IMR-90 (cell line): ENCODE measurements at regions not wholly inside any gene's neighbourhood (a gene's known extent, or its start where the extent isn't known, plus 50 kb on each side); places are given as distances from the start of the nearest gene placed in this dataset.
A peak's percentile ranks its signal among the peaks of the same experiment; 100 is the strongest.

ENCODE experiments used
- ATAC-seq: fragments of 200-7000 bp; cut with Tn5 transposase; 2 replicates; pipeline ENCODE4 v1.9.1; 2020; ENCODE audit warnings: low read depth, mild to moderate bottlenecking, moderate library complexity
- BruUV-seq: library from RNA; stranded (reverse); fragments of 400-500 nt; replicated peaks from 2 replicates; lab custom pipeline; 2021; lab: Mats Ljungman, UMichigan
- CTCF ChIA-PET: fragments of 300-600 bp; formaldehyde crosslinking; extraction: SDS; loops from one replicate; lab custom pipeline; 2021; ENCODE audit warnings: antibody characterized with exemption; lab: Yijun Ruan, JAX
- POLR2A ChIA-PET: fragments of 300-600 bp; sonication (Branson Sonifier 250); formaldehyde crosslinking; loops from one replicate; lab custom pipeline; 2022; ENCODE audit warnings: antibody characterized with exemption; ENCODE audit not compliant: unreplicated experiment; lab: Charles Lee
- DNase-seq: peaks from one replicate; pipeline ENCODE4 v3.0.0; 2013
- H2AFZ ChIP-seq: replicated peaks from 2 replicates; pipeline ENCODE3; 2013; ENCODE audit warnings: low read length, mild to moderate bottlenecking; ENCODE audit not compliant: poor library complexity
- H2AK5ac ChIP-seq: 2 replicates; pipeline ENCODE4 v1.6.1; 2013; ENCODE audit warnings: low read depth, low read length, inconsistent platforms
- H2AK9ac ChIP-seq: replicated peaks from 2 replicates; pipeline ENCODE3; 2013; ENCODE audit warnings: mild to moderate bottlenecking, low read depth, low read length, moderate library complexity; ENCODE audit not compliant: poor library complexity
- H2BK120ac ChIP-seq: 2 replicates; pipeline ENCODE4 v1.6.1; 2013; ENCODE audit warnings: low read depth, low read length, inconsistent platforms
- H2BK15ac ChIP-seq: 3 replicates; pipeline ENCODE4 v1.6.1; 2013; ENCODE audit warnings: low read depth, low read length, inconsistent platforms
- H2BK20ac ChIP-seq: 2 replicates; pipeline ENCODE4 v1.6.1; 2013; ENCODE audit warnings: low read depth, mild to moderate bottlenecking, inconsistent platforms, low read length, moderate library complexity
- H2BK5ac ChIP-seq: 2 replicates; pipeline ENCODE4 v1.6.1; 2013; ENCODE audit warnings: mild to moderate bottlenecking, low read depth, low read length, inconsistent platforms; ENCODE audit not compliant: poor library complexity, severe bottlenecking
- H3K14ac ChIP-seq: replicated peaks from 2 replicates; pipeline ENCODE4 v1.6.1; 2013; ENCODE audit warnings: low read depth, low read length, inconsistent platforms
- H3K18ac ChIP-seq: 2 replicates; pipeline ENCODE4 v1.6.1; 2013; ENCODE audit warnings: low read depth, low read length, control low read depth
- H3K23ac ChIP-seq: 2 replicates; pipeline ENCODE4 v1.6.1; 2013; ENCODE audit warnings: low read depth, low read length, inconsistent platforms
- H3K27ac ChIP-seq: 2 replicates; pipeline ENCODE4 v1.5.1; 2013; ENCODE audit warnings: mild to moderate bottlenecking, control low read depth, low read length; ENCODE audit not compliant: insufficient read depth
- H3K27me3 ChIP-seq: 2 replicates; pipeline ENCODE4 v1.6.1; 2013; ENCODE audit warnings: low read length; ENCODE audit not compliant: control insufficient read depth, insufficient read depth
- H3K36me3 ChIP-seq: 2 replicates; pipeline ENCODE4 v1.6.1; 2013; ENCODE audit warnings: low read length, mixed read lengths; ENCODE audit not compliant: control insufficient read depth, insufficient read depth
- H3K4ac ChIP-seq: 2 replicates; pipeline ENCODE4 v1.6.1; 2013; ENCODE audit warnings: low read depth, low read length, inconsistent platforms
- H3K4me1 ChIP-seq: 2 replicates; pipeline ENCODE4 v1.6.1; 2013; ENCODE audit warnings: low read length, mixed read lengths; ENCODE audit not compliant: control insufficient read depth, insufficient read depth
- H3K4me2 ChIP-seq: 2 replicates; pipeline ENCODE4 v1.6.1; 2013; ENCODE audit warnings: low read depth, mild to moderate bottlenecking, control low read depth, low read length, moderate library complexity
- H3K4me3 ChIP-seq: 2 replicates; pipeline ENCODE4 v1.5.1; 2013; ENCODE audit warnings: low read depth, mild to moderate bottlenecking, control low read depth, low read length, moderate library complexity; ENCODE audit not compliant: insufficient read depth
- H3K56ac ChIP-seq: 2 replicates; pipeline ENCODE4 v1.6.1; 2013; ENCODE audit warnings: low read length, inconsistent platforms; ENCODE audit not compliant: insufficient read depth; ENCODE audit errors: extremely low read depth
- H3K79me1 ChIP-seq, 2 experiments: 2 replicates each; pipeline ENCODE4 v1.6.1; 2013; ENCODE audit warnings: low read length in 2 of 2, inconsistent platforms in 1 of 2, low read depth in 1 of 2
- H3K9ac ChIP-seq: 2 replicates; pipeline ENCODE4 v1.6.1; 2013; ENCODE audit warnings: low read depth, low read length, control low read depth
- H3K9me1 ChIP-seq: 2 replicates; pipeline ENCODE4 v1.6.1; 2013; ENCODE audit warnings: low read length, inconsistent platforms; ENCODE audit not compliant: insufficient read depth
- H3K9me3 ChIP-seq: 2 replicates; pipeline ENCODE4 v1.6.1; 2013; ENCODE audit warnings: low read length; ENCODE audit not compliant: control insufficient read depth, insufficient read depth
- H4K20me1 ChIP-seq: 2 replicates; pipeline ENCODE4 v1.6.1; 2013; ENCODE audit warnings: low read length, inconsistent platforms; ENCODE audit not compliant: insufficient read depth
- H4K5ac ChIP-seq: 2 replicates; pipeline ENCODE4 v1.6.1; 2013; ENCODE audit warnings: mild to moderate bottlenecking, low read depth, low read length, control low read depth
- H4K8ac ChIP-seq, 2 experiments: 2 replicates each; pipeline ENCODE4 v1.6.1; 2013; ENCODE audit warnings: low read depth in 2 of 2, low read length in 2 of 2, control low read depth in 1 of 2, inconsistent platforms in 1 of 2
- H4K91ac ChIP-seq: 2 replicates; pipeline ENCODE4 v1.6.1; 2013; ENCODE audit warnings: low read depth, low read length, inconsistent platforms; ENCODE audit not compliant: insufficient read depth
- BHLHE40 ChIP-seq: fragments of 150-350 bp; IDR thresholded peaks from 2 replicates; pipeline ENCODE4 v1.6.1; 2016; ENCODE audit warnings: mild to moderate bottlenecking, low read depth, low read length
- CTCF ChIP-seq: conservative IDR thresholded peaks from 2 replicates; pipeline ENCODE4 v1.5.1; 2012; ENCODE audit warnings: mild to moderate bottlenecking, low read depth, low read length, improper control_type of control experiment
- MAFK ChIP-seq: IDR thresholded peaks from 2 replicates; pipeline ENCODE4 v1.6.1; 2012; ENCODE audit warnings: low read depth, low read length, improper control_type of control experiment
- MAZ ChIP-seq: IDR thresholded peaks from 2 replicates; pipeline ENCODE4 v1.6.1; 2012; ENCODE audit warnings: low read depth, mild to moderate bottlenecking, low read length, improper control_type of control experiment, moderate library complexity, borderline replicate concordance
- MXI1 ChIP-seq: IDR thresholded peaks from 2 replicates; pipeline ENCODE4 v1.6.1; 2012; ENCODE audit warnings: low read depth, mild to moderate bottlenecking, low read length, moderate library complexity, borderline replicate concordance
- NFE2L2 ChIP-seq: fragments of 150-350 bp; IDR thresholded peaks from 2 replicates; pipeline ENCODE4 v1.6.1; 2016; ENCODE audit warnings: low read depth, mild to moderate bottlenecking, low read length
- POLR2A ChIP-seq: IDR thresholded peaks from 2 replicates; pipeline ENCODE4 v1.6.1; 2012; ENCODE audit warnings: mild to moderate bottlenecking, low read depth, low read length
- USF2 ChIP-seq: fragments of 150-350 bp; IDR thresholded peaks from 2 replicates; pipeline ENCODE4 v1.6.1; 2017; ENCODE audit warnings: mild to moderate bottlenecking, antibody characterized with exemption, low read length, low read depth
- WGBS, 2 experiments: methylation state at CpG; one replicate each; pipeline versions ENCODE4 v1.1.5 to v1.1.7; 2013; ENCODE audit warnings: missing lambda C conversion rate in 2 of 2; ENCODE audit not compliant: insufficient read length in 1 of 2; ENCODE audit errors: extremely low coverage in 2 of 2; 5-methylcytosine and 5-hydroxymethylcytosine counted together
- dilution Hi-C: fragments of 300-500 bp; cut with HindIII; formaldehyde crosslinking; loops from one replicate; pipeline ENCODE4 v1.14.3; 2018; ENCODE audit warnings: low sequenced_read_pairs; ENCODE audit not compliant: unreplicated experiment
- in situ Hi-C: fragments of 300-500 bp; cut with MboI; formaldehyde crosslinking; loops from 3 replicates; pipeline ENCODE4 v1.14.3; 2019; ENCODE audit warnings: low sequenced_read_pairs, inconsistent platforms, mixed read lengths
- intact Hi-C: fragments of 100-400 bp; cut with micrococcal nuclease; formaldehyde crosslinking; loops from 2 replicates; pipeline ENCODE4 v1.10.0; 2022

GRCh38 chr18:22742409-22742808 is 190.7 kb upstream of the RBBP8 start:
- Histone ChIP-seq H3K36me3 (no peaks in the 10 kb centered on the region), H3K9me3 (no peaks in the 10 kb centered on the region), H2AFZ (no peak overlapping the region), H3K79me1 (no peaks in the 10 kb centered on the region), H3K18ac (no peak overlapping the region), H3K27ac (no peak overlapping the region), H2BK5ac (no peak overlapping the region), H3K4me2 (peak overlapping the region; percentile 23), H3K23ac (no peak overlapping the region), H3K56ac (no peak overlapping the region), H2AK9ac (no peak overlapping the region), H4K20me1 (no peaks in the 10 kb centered on the region), H2BK20ac (no peak overlapping the region), H3K9me1 (no peaks in the 10 kb centered on the region), H4K8ac (no peak overlapping the region), H3K4me1 (no peaks in the 10 kb centered on the region), H3K4me3 (no peak overlapping the region), H4K91ac (no peak overlapping the region), H3K27me3 (no peaks in the 10 kb centered on the region; the same call in none of the 2 replicates), H3K4ac (no peak overlapping the region), H3K14ac (no peak overlapping the region), H2BK120ac (no peak overlapping the region), H2AK5ac (no peak overlapping the region), H4K5ac (no peak overlapping the region), H2BK15ac (no peak overlapping the region), H3K9ac (no peak overlapping the region)
- intact Hi-C loops: no loop called here
- BruUV-seq: no TSS peak
- ATAC-seq (no peak), DNase-seq (no peak)
- ChIA-PET CTCF (no interaction called here), POLR2A (interaction anchor here (0.6 kb wide), 1 partner anchor 16 kb away, joined by 4 read pairs; no protein-coding TSS in a partner anchor)
- in situ Hi-C loops: no loop called here
- TF ChIP-seq MXI1: no peak
- TF ChIP-seq USF2: no peak
- no peak for TF ChIP-seq POLR2A
- no peak for TF ChIP-seq BHLHE40
- no peak for TF ChIP-seq MAZ
- no peak for TF ChIP-seq CTCF
- TF ChIP-seq NFE2L2: no peak
- TF ChIP-seq MAFK: no peak
- dilution Hi-C loops: no loop called here
- WGBS, 2 experiments: no CpG with 5 or more reads among the region's 3 CpGs
